SU-DHL-6 (cell line): ENCODE measurements at regions not wholly inside any gene's neighbourhood (a gene's known extent, or its start where the extent isn't known, plus 50 kb on each side); places are given as distances from the start of the nearest gene placed in this dataset.

ENCODE experiments used
- H2AFZ ChIP-seq: fragments of 200-600 bp; sonication (generic); 2 replicates; pipeline ENCODE4 v1.6.1; 2014; ENCODE audit warnings: low read depth, mild to moderate bottlenecking, moderate library complexity, mixed read lengths, antibody characterized with exemption, low read length; ENCODE audit not compliant: severe bottlenecking
- H3F3A ChIP-seq: fragments of 200-600 bp; shearing (Covaris generic); 2 replicates; pipeline ENCODE4 v1.6.0; 2016; ENCODE audit warnings: antibody characterized with exemption, mild to moderate bottlenecking; ENCODE audit not compliant: insufficient read depth
- H3K27ac ChIP-seq: fragments of 200-600 bp; sonication (generic); 2 replicates; pipeline ENCODE4 v1.5.1; 2016; ENCODE audit warnings: low read depth, mild to moderate bottlenecking, low read length, moderate library complexity, mixed read lengths
- H3K27me3 ChIP-seq: fragments of 200-600 bp; sonication (generic), shearing (Covaris generic); 2 replicates; pipeline ENCODE4 v1.6.0; 2014; ENCODE audit warnings: mild to moderate bottlenecking, low read length
- H3K36me3 ChIP-seq: fragments of 200-600 bp; sonication (generic); 2 replicates; pipeline ENCODE4 v1.6.1; 2014; ENCODE audit warnings: mild to moderate bottlenecking, low read length, mixed read lengths
- H3K4me2 ChIP-seq: fragments of 300-600, 200-600 bp; shearing (Covaris generic), sonication (generic); 2 replicates; pipeline ENCODE4 v1.6.0; 2014; ENCODE audit warnings: low read length, low read depth, mild to moderate bottlenecking; ENCODE audit not compliant: poor library complexity, severe bottlenecking
- H3K4me3 ChIP-seq: fragments of 200-600 bp; sonication (generic); 2 replicates; pipeline ENCODE4 v1.5.1; 2014; ENCODE audit warnings: antibody characterized with exemption, low read length, mild to moderate bottlenecking, mixed read lengths; ENCODE audit not compliant: insufficient read depth, poor library complexity, severe bottlenecking
- H3K79me2 ChIP-seq: fragments of 200-600 bp; sonication (generic); 2 replicates; pipeline ENCODE4 v1.6.1; 2014; ENCODE audit warnings: mild to moderate bottlenecking, low read length, moderate library complexity; ENCODE audit not compliant: insufficient read depth
- H3K9ac ChIP-seq: fragments of 200-600 bp; sonication (generic); 2 replicates; pipeline ENCODE4 v1.7.0; 2014; ENCODE audit warnings: mild to moderate bottlenecking, low read length
- H3K9me2 ChIP-seq: fragments of 200-600 bp; sonication (generic); replicated peaks from 2 replicates; pipeline ENCODE4 v1.6.1; 2014; ENCODE audit warnings: low read length; ENCODE audit not compliant: insufficient read depth
- H3K9me3 ChIP-seq: fragments of 200-600 bp; sonication (generic); 2 replicates; pipeline ENCODE4 v1.6.1; 2014; ENCODE audit warnings: low read length, mixed read lengths; ENCODE audit not compliant: insufficient read depth
- H4K20me1 ChIP-seq: fragments of 200-600 bp; sonication (generic); 2 replicates; pipeline ENCODE4 v1.6.1; 2014; ENCODE audit warnings: low read depth, mild to moderate bottlenecking, antibody characterized with exemption, low read length, moderate library complexity, mixed read lengths
- CTCF ChIP-seq: fragments of 200-600 bp; sonication (generic); IDR thresholded peaks from one replicate; pipeline ENCODE4 v1.5.1; 2017; ENCODE audit warnings: antibody characterized with exemption, mild to moderate bottlenecking, low read length, moderate library complexity; ENCODE audit not compliant: insufficient read depth, poor library complexity, severe bottlenecking
- EZH2phosphoT487 ChIP-seq: fragments of 200-600 bp; sonication (generic), shearing (Covaris generic); conservative IDR thresholded peaks from 2 replicates; pipeline ENCODE4 v1.6.1; 2018; ENCODE audit warnings: mild to moderate bottlenecking, antibody characterized with exemption, low read length, moderate library complexity, mixed read lengths

- no peaks in the 10 kb centered on the region for H3K9me2 ChIP-seq
- H3K9ac ChIP-seq, result no peak overlapping the region
- H3K79me2 ChIP-seq, result no peaks in the 10 kb centered on the region
- H3K27me3 ChIP-seq, result no peaks in the 10 kb centered on the region
- H2AFZ ChIP-seq, result no peak overlapping the region
- no peaks in the 10 kb centered on the region for H4K20me1 ChIP-seq
- no peak overlapping the region for H3K27ac ChIP-seq
- peaks cover 4% of the 10 kb centered on the region; the same call in 1 of the 2 replicates for H3K36me3 ChIP-seq
- H3K9me3 ChIP-seq, result no peaks in the 10 kb centered on the region
- no peak overlapping the region for H3K4me2 ChIP-seq
- TF ChIP-seq EZH2phosphoT487, result no peak
- no peak for TF ChIP-seq CTCF
- no peaks in the 10 kb centered on the region for H3F3A ChIP-seq
- H3K4me3 ChIP-seq, result no peak overlapping the region
Measured at GRCh38 chr4:122992057-122992456, 69.7 kb upstream of the NUDT6 start.

- Histone ChIP-seq H4K20me1 (no peaks in the 10 kb centered on the region), H3K9me3 (no peaks in the 10 kb centered on the region), H3K9ac (no peak overlapping the region), H3K36me3 (no peaks in the 10 kb centered on the region), H3K27me3 (no peaks in the 10 kb centered on the region), H2AFZ (no peak overlapping the region), H3K27ac (no peak overlapping the region), H3K4me3 (no peak overlapping the region), H3K4me2 (no peak overlapping the region), H3F3A (no peaks in the 10 kb centered on the region), H3K9me2 (no peaks in the 10 kb centered on the region), H3K79me2 (no peaks in the 10 kb centered on the region)
- no peak for TF ChIP-seq EZH2phosphoT487
- no peak for TF ChIP-seq CTCF
Measured at GRCh38 chr4:122992641-122993040, 70.2 kb upstream of the NUDT6 start.

GRCh38 chr4:122996350-122996749 is 74.0 kb upstream of the NUDT6 start:
- Histone ChIP-seq H3K4me3 (no peak overlapping the region), H2AFZ (no peak overlapping the region), H3F3A (no peaks in the 10 kb centered on the region), H3K9me2 (no peaks in the 10 kb centered on the region), H3K9me3 (no peaks in the 10 kb centered on the region), H3K79me2 (no peaks in the 10 kb centered on the region), H3K36me3 (no peaks in the 10 kb centered on the region), H3K9ac (no peak overlapping the region), H4K20me1 (no peaks in the 10 kb centered on the region), H3K4me2 (no peak overlapping the region), H3K27ac (no peak overlapping the region), H3K27me3 (no peaks in the 10 kb centered on the region)
- no peak for TF ChIP-seq EZH2phosphoT487
- no peak for TF ChIP-seq CTCF
